ENCODE measurements at regions not wholly inside any gene's neighbourhood (a gene's known extent, or its start where the extent isn't known, plus 50 kb on each side); places are given as distances from the start of the nearest gene placed in this dataset.

DNA sequence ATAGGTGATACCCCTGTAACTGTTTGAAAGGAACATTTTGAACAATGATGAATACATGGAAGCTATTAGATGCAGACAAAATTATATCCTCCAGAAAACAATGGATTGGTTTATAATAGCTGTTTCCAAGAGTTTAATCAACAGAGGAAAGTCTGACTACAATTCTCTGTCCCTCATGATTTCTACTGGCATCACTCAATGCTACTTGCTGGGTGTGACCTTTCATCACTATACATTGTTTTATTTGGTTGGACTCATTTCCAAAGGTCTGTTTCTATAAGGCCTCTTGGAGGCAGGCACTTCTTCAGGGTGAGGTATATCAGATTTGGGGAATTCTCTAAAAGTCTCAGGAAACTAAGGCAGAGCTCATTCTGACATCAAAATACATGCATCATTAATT is 636.1 kb upstream of the SLC8A1 start:
- H3K27me3 ChIP-seq: no peaks in the 10 kb centered on the region
- no peaks in the 10 kb centered on the region for H3K36me3 ChIP-seq
- H3K9me3 ChIP-seq: no peaks in the 10 kb centered on the region
- TF ChIP-seq, protein P1, sequence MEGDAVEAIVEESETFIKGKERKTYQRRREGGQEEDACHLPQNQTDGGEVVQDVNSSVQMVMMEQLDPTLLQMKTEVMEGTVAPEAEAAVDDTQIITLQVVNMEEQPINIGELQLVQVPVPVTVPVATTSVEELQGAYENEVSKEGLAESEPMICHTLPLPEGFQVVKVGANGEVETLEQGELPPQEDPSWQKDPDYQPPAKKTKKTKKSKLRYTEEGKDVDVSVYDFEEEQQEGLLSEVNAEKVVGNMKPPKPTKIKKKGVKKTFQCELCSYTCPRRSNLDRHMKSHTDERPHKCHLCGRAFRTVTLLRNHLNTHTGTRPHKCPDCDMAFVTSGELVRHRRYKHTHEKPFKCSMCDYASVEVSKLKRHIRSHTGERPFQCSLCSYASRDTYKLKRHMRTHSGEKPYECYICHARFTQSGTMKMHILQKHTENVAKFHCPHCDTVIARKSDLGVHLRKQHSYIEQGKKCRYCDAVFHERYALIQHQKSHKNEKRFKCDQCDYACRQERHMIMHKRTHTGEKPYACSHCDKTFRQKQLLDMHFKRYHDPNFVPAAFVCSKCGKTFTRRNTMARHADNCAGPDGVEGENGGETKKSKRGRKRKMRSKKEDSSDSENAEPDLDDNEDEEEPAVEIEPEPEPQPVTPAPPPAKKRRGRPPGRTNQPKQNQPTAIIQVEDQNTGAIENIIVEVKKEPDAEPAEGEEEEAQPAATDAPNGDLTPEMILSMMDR (IDR thresholded peaks at IDR 0.05): no peak
- TF ChIP-seq POLR2AphosphoS5 (IDR thresholded peaks at IDR 0.05) (no peak), EP300 (IDR thresholded peaks at IDR 0.05) (no peak), POLR2A (IDR thresholded peaks at IDR 0.05) (no peak)
- intact Hi-C loops (cut with DNase I): no loop called here
- no peaks in the 10 kb centered on the region for H3K4me1 ChIP-seq
- H3K27ac ChIP-seq: no peak overlapping the region
- H3K4me3 ChIP-seq: no peak overlapping the region
- DNase-seq: no peak

DNA sequence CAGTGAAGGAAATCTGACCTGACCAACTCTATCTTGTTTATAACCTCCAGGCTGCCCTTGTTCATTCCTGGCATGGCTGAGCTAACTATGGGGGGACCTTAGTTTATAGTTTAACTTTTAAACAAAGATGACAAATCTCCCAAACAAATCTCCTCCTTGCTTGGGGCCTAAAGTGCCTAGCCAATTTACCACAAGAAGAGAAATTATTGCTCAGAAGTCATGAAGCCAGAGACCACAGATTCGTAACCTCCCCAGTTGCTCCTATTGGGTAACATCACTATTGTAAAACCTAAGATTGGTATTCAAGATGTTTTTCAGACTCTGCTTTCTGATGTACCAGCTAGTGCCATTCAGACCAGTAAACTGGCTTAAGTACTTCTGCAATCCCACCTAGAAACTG is 649.4 kb upstream of the SLC8A1 start:
- no peaks in the 10 kb centered on the region for H3K9me3 ChIP-seq
- no peaks in the 10 kb centered on the region for H3K36me3 ChIP-seq
- no peaks in the 10 kb centered on the region for H3K27me3 ChIP-seq
- WGBS, 2 donors: 44 to 87% methylated on average over 1 of the region's 1 CpG
- intact Hi-C loops (cut with DNase I): no loop called here
- peaks cover 0 to 16% (median 0%) of the 10 kb centered on the region in 4 donors for H3K4me1 ChIP-seq
- no peak overlapping the region for H3K4me3 ChIP-seq
- TF ChIP-seq, protein P1 (IDR thresholded peaks at IDR 0.05): no peak
- TF ChIP-seq EP300 (IDR thresholded peaks at IDR 0.05): no peak
- TF ChIP-seq POLR2AphosphoS5 (IDR thresholded peaks at IDR 0.05): no peak
- TF ChIP-seq POLR2A (IDR thresholded peaks at IDR 0.05): no peak
- no peak for DNase-seq
- H3K27ac ChIP-seq: no peak overlapping the region

DNA sequence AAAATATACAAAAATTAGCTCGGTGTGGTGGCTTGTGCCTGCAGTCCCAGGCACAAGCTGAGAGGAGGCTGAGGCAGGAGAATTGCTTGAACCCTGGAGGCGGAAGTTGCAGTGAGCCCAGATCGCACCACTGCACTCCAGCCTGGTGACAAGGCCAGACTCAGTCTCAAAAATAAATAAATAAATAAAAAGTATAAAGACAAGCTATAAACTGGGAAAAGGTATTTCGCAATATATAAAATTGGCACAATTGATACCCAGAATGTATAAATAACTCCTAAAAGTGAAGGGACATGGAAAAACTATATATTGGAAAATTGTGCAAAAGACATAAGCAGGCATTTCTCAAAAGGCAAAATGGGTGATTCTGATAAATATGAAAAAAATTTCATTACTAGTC is 657.9 kb upstream of the SLC8A1 start:
- no peaks in the 10 kb centered on the region for H3K27me3 ChIP-seq
- WGBS, 2 donors: 90 to 97% methylated on average over 4 of the region's 4 CpGs
- H3K27ac ChIP-seq: no peak overlapping the region
- TF ChIP-seq POLR2AphosphoS5 (IDR thresholded peaks at IDR 0.05) (no peak), POLR2A (IDR thresholded peaks at IDR 0.05) (no peak), EP300 (IDR thresholded peaks at IDR 0.05) (no peak)
- TF ChIP-seq, protein P1 (IDR thresholded peaks at IDR 0.05): no peak
- H3K4me3 ChIP-seq: no peak overlapping the region
- H3K4me1 ChIP-seq: no peaks in the 10 kb centered on the region
- DNase-seq: no peak
- H3K9me3 ChIP-seq: no peaks in the 10 kb centered on the region
- H3K36me3 ChIP-seq: no peaks in the 10 kb centered on the region
- intact Hi-C loops (cut with DNase I): no loop called here

GRCh38 chr2:41111836-41112627 is 660.1 kb upstream of the SLC8A1 start:
- no peaks in the 10 kb centered on the region for H3K9me3 ChIP-seq
- no peaks in the 10 kb centered on the region for H3K27me3 ChIP-seq
- H3K4me1 ChIP-seq: no peaks in the 10 kb centered on the region
- intact Hi-C loops (cut with DNase I): no loop called here
- H3K36me3 ChIP-seq: no peaks in the 10 kb centered on the region
- TF ChIP-seq POLR2AphosphoS5 (IDR thresholded peaks at IDR 0.05): no peak
- no peak for TF ChIP-seq EP300 (IDR thresholded peaks at IDR 0.05)
- TF ChIP-seq POLR2A (IDR thresholded peaks at IDR 0.05): no peak
- TF ChIP-seq, protein P1 (IDR thresholded peaks at IDR 0.05): no peak
- no peak for DNase-seq
- WGBS, 2 donors: 71 to 81% methylated on average over 5 of the region's 5 CpGs
- H3K27ac ChIP-seq: no peak overlapping the region
- H3K4me3 ChIP-seq: no peak overlapping the region

Measured in sigmoid colon (tissue), 6 donors.